HepG2 (cell line): ENCODE measurements at regions not wholly inside any gene's neighbourhood (a gene's known extent, or its start where the extent isn't known, plus 50 kb on each side); places are given as distances from the start of the nearest gene placed in this dataset.
"Not testable (repeated sequence)": the region's sequence is repeated elsewhere in the genome, so short reads cannot be mapped to it uniquely, and the experiment has no call there.

ENCODE experiments used
- ATAC-seq: fragments of 200-7000 bp; cut with Tn5 transposase; 3 replicates; pipeline ENCODE4 v1.9.1; 2020; ENCODE audit warnings: mild to moderate bottlenecking, moderate library complexity
- BruUV-seq: library from RNA; stranded (reverse); fragments of 400-500 nt; replicated peaks from 2 replicates; lab custom pipeline; 2021; lab: Mats Ljungman, UMichigan
- CTCF ChIA-PET: fragments of 300-600 bp; formaldehyde crosslinking; extraction: SDS; loops from one replicate; lab custom pipeline; 2021; ENCODE audit warnings: low total read pairs, inconsistent platforms, low intra/inter-chr PET ratio; lab: Yijun Ruan, JAX
- POLR2A ChIA-PET: fragments of 350-600 bp; sonication (Branson Sonifier 250); formaldehyde crosslinking; loops from one replicate; lab custom pipeline; 2020; ENCODE audit warnings: antibody characterized with exemption, inconsistent platforms; lab: Yijun Ruan, JAX
- DNase-seq: peaks from one replicate; pipeline ENCODE4 v3.0.0-alpha.2; 2015; ENCODE audit warnings: low spot score
- FAIRE-seq: peaks from 3 replicates; lab custom pipeline; 2011; peaks lifted over from hg19 to GRCh38; lab: Jason Lieb, UNC
- H2AFZ ChIP-seq: one replicate; pipeline ENCODE4 v1.6.1; 2011; ENCODE audit warnings: low read length, inconsistent platforms
- H3K27ac ChIP-seq: fragments of 300-600 bp; 3 replicates; pipeline ENCODE4 v1.8.0; 2011; ENCODE audit warnings: mixed run types, mild to moderate bottlenecking, mixed read lengths, low read length, inconsistent platforms; ENCODE audit not compliant: insufficient read depth; ENCODE audit errors: extremely low read length
- H3K27me3 ChIP-seq, 2 experiments: fragments of 200-600 bp in 1 of 2; 2 replicates in 1 of 2; 3 replicates in 1 of 2; pipeline versions ENCODE4 v1.6.0 to v1.8.0; 2011; ENCODE audit warnings: low read length in 2 of 2, mild to moderate bottlenecking in 2 of 2, moderate library complexity in 2 of 2, inconsistent platforms in 1 of 2; ENCODE audit not compliant: insufficient read depth in 2 of 2, control insufficient read depth in 1 of 2
- H3K36me3 ChIP-seq, 2 experiments: fragments of 200-600 bp in 1 of 2; replicated peaks in 1 of 2; 2 replicates in 1 of 2; 3 replicates in 1 of 2; pipeline versions ENCODE4 v1.5.1 to v1.8.0; 2011; ENCODE audit warnings: low read length in 2 of 2, inconsistent platforms in 1 of 2; ENCODE audit not compliant: insufficient read depth in 2 of 2, control insufficient read depth in 1 of 2
- H3K4me1 ChIP-seq: 2 replicates; pipeline ENCODE4 v1.5.1; 2012; ENCODE audit warnings: low read length, inconsistent platforms; ENCODE audit not compliant: insufficient read depth
- H3K4me2 ChIP-seq: 2 replicates; pipeline ENCODE4 v1.6.0; 2011; ENCODE audit warnings: low read depth, low read length, inconsistent platforms
- H3K4me3 ChIP-seq, 3 experiments: fragments of 200-600 bp in 1 of 3; sonication (generic), shearing (Covaris generic) in 1 of 3; replicated peaks in 1 of 3; 2 replicates each; pipeline ENCODE4 v1.5.1; 2011 to 2016; ENCODE audit warnings: low read length in 3 of 3, inconsistent platforms in 2 of 3, low read depth in 2 of 3, mild to moderate bottlenecking in 2 of 3, control low read depth in 1 of 3, mixed read lengths in 1 of 3; ENCODE audit not compliant: insufficient read depth in 1 of 3
- H3K79me2 ChIP-seq: one replicate; pipeline ENCODE4 v1.6.1; 2011; ENCODE audit warnings: low read length, inconsistent platforms; ENCODE audit not compliant: insufficient read depth
- H3K9ac ChIP-seq: 2 replicates; pipeline ENCODE4 v1.6.0; 2011; ENCODE audit warnings: mild to moderate bottlenecking, low read depth, low read length, inconsistent platforms; ENCODE audit not compliant: insufficient read depth
- H3K9me3 ChIP-seq: 2 replicates; pipeline ENCODE4 v1.5.1; 2012; ENCODE audit warnings: mild to moderate bottlenecking, low read length
- H4K20me1 ChIP-seq: 2 replicates; pipeline ENCODE4 v1.6.0; 2011; ENCODE audit warnings: inconsistent platforms, mild to moderate bottlenecking, low read length, moderate library complexity; ENCODE audit not compliant: insufficient read depth
- ADNP ChIP-seq: sonication (generic); formaldehyde crosslinking; IDR thresholded peaks from 2 replicates; pipeline ENCODE4 v1.4.0; 2020; ENCODE audit warnings: missing genetic modification reagents
- ARNT ChIP-seq: fragments of 450-650 bp; IDR thresholded peaks from 2 replicates; pipeline ENCODE4 v1.6.1; 2017
- CBX1 ChIP-seq: IDR thresholded peaks from one replicate; pipeline ENCODE4 v1.6.1; 2016; ENCODE audit warnings: antibody characterized with exemption, low read depth
- CHD2 ChIP-seq: IDR thresholded peaks from 2 replicates; pipeline ENCODE4 v1.6.1; 2011; ENCODE audit warnings: low read depth, low read length, improper control_type of control experiment
- DNMT1 ChIP-seq: sonication (generic); formaldehyde crosslinking; IDR thresholded peaks from 2 replicates; pipeline ENCODE4 v1.5.1; 2020; ENCODE audit warnings: mild to moderate bottlenecking, missing genetic modification reagents
- EEA1 ChIP-seq: sonication (generic); formaldehyde crosslinking; IDR thresholded peaks from 2 replicates; pipeline ENCODE4 v1.5.1; 2020; ENCODE audit warnings: mild to moderate bottlenecking, missing genetic modification reagents, borderline replicate concordance
- NFIB ChIP-seq: sonication (generic); formaldehyde crosslinking; IDR thresholded peaks from 2 replicates; pipeline ENCODE4 v1.9.0; 2021; ENCODE audit warnings: missing genetic modification reagents, mild to moderate bottlenecking, borderline replicate concordance
- POGZ ChIP-seq: sonication (generic); formaldehyde crosslinking; IDR thresholded peaks from 2 replicates; pipeline ENCODE4 v1.4.0; 2020; ENCODE audit warnings: mild to moderate bottlenecking, missing genetic modification reagents
- RAD51 ChIP-seq: fragments of 450-650 bp; IDR thresholded peaks from 2 replicates; pipeline ENCODE4 v1.6.1; 2016; ENCODE audit warnings: borderline replicate concordance
- RFXAP ChIP-seq: sonication (generic); formaldehyde crosslinking; IDR thresholded peaks from 2 replicates; pipeline ENCODE4 v1.4.0; 2020; ENCODE audit warnings: missing genetic modification reagents, borderline replicate concordance
- RNF219 ChIP-seq: sonication (generic); formaldehyde crosslinking; IDR thresholded peaks from 2 replicates; pipeline ENCODE4 v1.5.0; 2020; ENCODE audit warnings: mild to moderate bottlenecking, missing genetic modification reagents
- SALL2 ChIP-seq: sonication (generic); formaldehyde crosslinking; IDR thresholded peaks from 2 replicates; pipeline ENCODE4 v1.8.1; 2023; ENCODE audit warnings: mild to moderate bottlenecking, missing genetic modification reagents, inconsistent platforms
- SP2 ChIP-seq: sonication (generic); formaldehyde crosslinking; IDR thresholded peaks from 2 replicates; pipeline ENCODE4 v1.5.1; 2020; ENCODE audit warnings: mild to moderate bottlenecking, missing genetic modification reagents
- TFAP4 ChIP-seq: sonication (generic); IDR thresholded peaks from 2 replicates; pipeline ENCODE4 v1.6.1; 2016; ENCODE audit warnings: low read depth, borderline replicate concordance
- ZNF326 ChIP-seq: sonication (generic); formaldehyde crosslinking; IDR thresholded peaks from 2 replicates; pipeline ENCODE4 v1.4.0; 2020; ENCODE audit warnings: missing genetic modification reagents, borderline replicate concordance
- ZNF563 ChIP-seq: sonication (generic); formaldehyde crosslinking; IDR thresholded peaks from 2 replicates; pipeline ENCODE4 v1.8.0; 2022; ENCODE audit warnings: mild to moderate bottlenecking, moderate library complexity, missing genetic modification reagents
- ZNF772 ChIP-seq: sonication (generic); formaldehyde crosslinking; IDR thresholded peaks from 2 replicates; pipeline ENCODE4 v1.5.0; 2020; ENCODE audit warnings: mild to moderate bottlenecking, missing genetic modification reagents
- WGBS: methylation state at CpG from one replicate; pipeline ENCODE4 v1.1.6; 2017; ENCODE audit warnings: low lambda C conversion rate; 5-methylcytosine and 5-hydroxymethylcytosine counted together
- in situ Hi-C: cut with HindIII; loops from 2 replicates; pipeline ENCODE4 v1.10.0; 2017; ENCODE audit warnings: low pct_unique_long_range_greater_than_20kb; ENCODE audit not compliant: extremely low pct_ligation_motif_present
- intact Hi-C: fragments of 100-400 bp; cut with micrococcal nuclease; formaldehyde crosslinking; loops from one replicate; pipeline ENCODE4 v1.10.0; 2022; ENCODE audit not compliant: unreplicated experiment

- TF ChIP-seq SP2 (no peak), TFAP4 (no peak), NFIB (CRISPR knock-in tag) (no peak)
These were observed 280.3 kb upstream of the PROK2 start (continued) for GRCh38 chr3:72065236-72065635.

GRCh38 chr3:72064727-72065126 is 279.8 kb upstream of the PROK2 start:
- H3K27me3 ChIP-seq, H2AFZ ChIP-seq, H4K20me1 ChIP-seq, ATAC-seq, H3K4me1 ChIP-seq, in situ Hi-C loops, CTCF ChIA-PET, H3K9me3 ChIP-seq, H3K79me2 ChIP-seq, H3K9ac ChIP-seq, POLR2A ChIA-PET, H3K4me3 ChIP-seq, FAIRE-seq, DNase-seq, H3K27ac ChIP-seq, H3K36me3 ChIP-seq, intact Hi-C loops, H3K4me2 ChIP-seq, BruUV-seq: not testable (repeated sequence)
- WGBS = 0% methylated on average over 2 of the region's 2 CpGs

GRCh38 chr3:72062017-72062416 is 277.1 kb upstream of the PROK2 start:
- Histone ChIP-seq H3K27ac (no peak overlapping the region), H4K20me1 (no peaks in the 10 kb centered on the region), H2AFZ (no peak overlapping the region), H3K4me1 (no peaks in the 10 kb centered on the region), H3K9me3 (no peaks in the 10 kb centered on the region), H3K79me2 (no peaks in the 10 kb centered on the region), H3K36me3 (no peaks in the 10 kb centered on the region), H3K4me3 (no peak overlapping the region), H3K27me3 (0 out of 5 replicates have a peak, but pooled peaks cover 0 to 3% of the 10 kb centered on the region in 2 experiments), H3K9ac (no peak overlapping the region), H3K4me2 (no peak overlapping the region)
- CTCF ChIA-PET = no interaction called here
- FAIRE-seq = no peak
- DNase-seq = no peak
- in situ Hi-C loops = no loop called here
- ATAC-seq = no peak
- BruUV-seq = no TSS peak
- intact Hi-C loops = no loop called here
- POLR2A ChIA-PET = no interaction called here
- WGBS = 8% methylated on average over 1 of the region's 1 CpG
- TF ChIP-seq EEA1 (no peak), RFXAP (no peak), SALL2 (CRISPR knock-in tag) (no peak), DNMT1 (CRISPR knock-in tag) (no peak), CBX1 (no peak), ZNF563 (no peak), CHD2 (no peak), RNF219 (no peak), RAD51 (no peak), ZNF326 (CRISPR knock-in tag) (no peak), ZNF772 (CRISPR knock-in tag) (no peak), ADNP (CRISPR knock-in tag) (no peak), ARNT (no peak), POGZ (CRISPR knock-in tag) (no peak)
